SKM-1 treated with dmso at 0.1 percent for 144 hours (cell line): ENCODE measurements at regions not wholly inside any gene's neighbourhood (a gene's known extent, or its start where the extent isn't known, plus 50 kb on each side); places are given as distances from the start of the nearest gene placed in this dataset.

Experiments used
- DNase-seq: peaks from one replicate; lab custom pipeline; 2025; ENCODE audit not compliant: unreplicated experiment; lab: John Stamatoyannopoulos, UW

DNA sequence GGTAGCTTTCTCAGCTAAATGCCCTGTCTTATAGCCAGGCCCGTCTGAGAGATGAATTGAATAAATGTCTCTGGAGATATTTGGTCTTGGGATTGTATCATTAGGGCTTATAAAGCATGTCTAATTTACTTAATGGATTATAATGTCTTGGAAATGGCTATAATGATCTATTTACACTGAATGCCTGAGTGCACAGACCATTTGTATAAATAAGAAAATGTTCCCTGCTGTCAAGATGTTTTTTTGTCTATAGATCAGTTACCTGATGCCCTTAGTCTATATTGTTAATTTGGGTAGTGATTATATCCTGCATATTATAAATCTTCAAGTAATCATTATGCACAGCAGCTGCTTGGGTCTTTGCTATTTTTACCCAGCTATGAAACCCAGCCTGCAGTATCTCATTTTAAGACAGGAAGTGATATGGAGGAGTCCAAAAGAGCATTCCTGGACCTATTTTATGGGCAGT, 112.9 kb upstream of the ACTBL2 start:
- no peak for DNase-seq

GRCh38 chr5:57594436-57594835, 111.8 kb upstream of the ACTBL2 start:
- no peak for DNase-seq

DNA sequence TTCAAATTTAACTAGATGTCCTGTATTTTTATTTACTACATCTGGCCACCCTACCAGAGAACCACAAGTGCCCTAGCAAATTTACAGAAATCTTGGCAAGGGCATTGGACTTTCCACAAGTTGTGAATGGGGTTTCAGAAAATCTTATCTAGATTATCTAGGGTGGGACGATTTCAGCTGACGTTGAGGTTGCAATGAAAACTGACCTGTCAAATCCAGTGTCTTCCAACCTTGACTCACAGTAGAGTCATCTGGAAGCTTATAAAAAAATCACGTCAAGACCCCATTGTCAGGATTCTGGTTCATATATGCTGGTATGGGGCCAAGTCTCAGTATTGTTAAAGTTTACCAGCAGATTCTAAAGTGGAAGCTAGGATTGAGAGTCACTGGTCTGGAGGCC, 109.6 kb upstream of the ACTBL2 start:
- DNase-seq: no peak

DNA sequence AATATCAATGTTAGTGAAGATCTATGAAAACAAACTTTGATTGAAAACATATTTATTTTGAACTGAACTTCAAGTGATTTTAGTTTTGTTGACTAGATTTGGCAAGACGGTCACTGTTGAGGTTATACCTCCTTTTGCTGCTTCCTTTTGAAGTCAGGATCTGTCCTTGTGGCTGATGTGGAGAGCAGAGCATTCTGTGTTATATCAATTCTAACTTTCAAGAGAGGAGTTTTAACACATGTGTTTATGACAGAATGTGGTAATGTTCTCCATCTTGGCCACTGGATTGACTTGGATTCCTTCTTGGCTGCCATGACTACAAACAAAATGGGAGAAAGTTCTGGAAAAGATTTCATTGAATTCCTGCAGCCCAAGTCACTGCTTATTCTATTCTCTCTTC, 104.0 kb upstream of the ACTBL2 start:
- no peak for DNase-seq

DNA sequence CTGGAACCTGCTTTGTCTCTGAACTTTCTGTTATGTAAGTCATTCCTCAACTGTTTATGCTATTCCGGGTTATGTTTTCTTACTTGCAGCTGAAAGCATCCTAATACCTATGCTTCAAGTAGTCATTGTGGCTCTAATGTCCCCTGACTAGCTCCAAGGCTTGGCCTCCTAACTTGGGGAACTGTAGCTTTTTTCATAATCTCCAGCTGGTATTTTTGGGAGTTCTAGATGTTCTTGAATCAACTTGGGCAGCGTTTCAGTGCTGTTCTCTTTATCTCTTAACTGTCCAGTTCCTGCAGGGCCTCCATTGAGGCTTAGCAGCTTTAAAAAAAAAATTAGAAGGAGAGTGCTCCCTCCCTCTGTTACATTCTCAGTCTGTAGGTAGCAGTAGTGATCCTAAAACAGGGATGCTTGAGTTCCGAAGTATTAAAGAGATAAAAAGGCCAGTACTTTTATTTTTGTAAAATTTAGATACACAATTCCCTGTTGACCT, 100.0 kb upstream of the ACTBL2 start:
- no peak for DNase-seq

- no peak for DNase-seq
These were observed 99.2 kb upstream of the ACTBL2 start for GRCh38 chr5:57581772-57582171.

DNA sequence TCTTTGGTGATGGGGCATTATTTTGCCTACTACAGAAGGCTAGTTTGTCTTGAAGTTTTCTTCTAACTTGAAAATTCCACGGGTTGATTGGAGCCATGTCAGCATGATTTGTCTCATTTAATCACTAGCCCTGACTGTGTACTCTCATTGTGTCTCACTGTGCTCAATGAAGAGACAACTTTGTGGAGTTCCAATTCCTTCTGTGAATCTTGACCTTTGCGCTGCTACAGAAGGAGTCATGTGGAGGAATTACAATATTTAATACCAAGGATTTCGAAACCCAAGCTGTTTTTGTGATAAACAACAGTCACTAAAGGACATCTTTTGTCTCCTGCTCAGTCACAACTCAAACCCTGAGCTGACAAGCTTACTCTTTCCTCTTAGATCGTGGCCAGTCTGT, 98.6 kb upstream of the ACTBL2 start:
- no peak for DNase-seq

GRCh38 chr5:57577432-57578175, 95.0 kb upstream of the ACTBL2 start:
- DNase-seq: no peak

DNA sequence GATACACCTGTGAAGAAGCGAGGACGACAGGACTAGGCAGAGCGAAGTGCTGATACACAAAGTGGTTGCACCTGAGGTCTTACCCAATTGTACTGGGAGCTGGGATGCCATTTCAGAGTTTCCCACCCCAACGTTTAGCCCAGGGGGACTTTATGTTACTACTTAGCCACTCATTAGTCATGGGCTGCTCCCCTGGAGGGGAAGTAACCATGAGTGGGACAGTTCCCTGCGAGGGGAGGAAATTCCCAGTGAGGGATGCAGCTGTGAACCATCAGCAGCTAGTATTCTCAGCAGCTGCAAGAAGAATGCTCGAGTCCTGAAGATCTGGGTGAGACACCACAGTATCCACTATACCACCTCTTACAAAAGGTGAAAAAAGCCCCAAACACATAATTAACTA, 93.7 kb upstream of the ACTBL2 start:
- DNase-seq: no peak

DNA sequence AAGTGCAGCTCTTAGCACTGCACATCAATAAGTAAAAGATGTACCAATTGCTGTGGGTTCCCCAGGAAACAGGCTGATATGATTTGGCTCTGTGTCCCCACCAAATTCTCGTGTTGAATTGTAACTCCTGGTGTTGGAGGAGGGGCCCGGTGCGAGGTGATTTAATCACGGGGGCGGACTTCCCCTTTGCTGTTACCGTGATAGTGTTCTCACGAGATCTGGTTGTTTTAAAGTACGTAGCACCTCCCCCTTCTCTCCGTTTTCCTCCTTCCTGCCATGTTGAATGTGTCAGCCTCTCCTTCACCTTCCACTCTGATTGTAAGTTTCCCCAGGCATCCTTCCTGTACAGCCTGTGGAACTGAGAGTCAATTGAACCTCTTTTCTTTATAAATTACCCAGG, 93.2 kb upstream of the ACTBL2 start:
- no peak for DNase-seq

DNA sequence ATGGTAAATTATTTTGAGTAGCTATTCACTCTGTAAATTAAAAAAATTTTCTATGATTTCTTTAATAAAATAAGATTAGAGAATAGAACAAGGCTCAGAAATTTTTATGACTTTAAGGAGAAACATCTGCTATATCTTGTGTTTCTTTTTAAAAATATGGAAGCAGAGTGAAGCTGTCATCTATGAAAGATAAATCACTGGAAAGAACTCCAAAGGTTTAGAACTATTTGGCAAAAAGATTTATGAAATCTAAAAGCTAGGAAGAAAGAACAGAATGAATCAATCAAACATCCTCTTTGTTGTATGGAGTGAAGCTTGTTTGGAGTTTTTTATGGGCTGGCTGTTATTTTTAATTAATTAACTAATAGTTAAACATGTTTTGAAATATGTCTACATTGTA, 89.8 kb upstream of the ACTBL2 start:
- no peak for DNase-seq

GRCh38 chr5:57569601-57570000, 87.0 kb upstream of the ACTBL2 start:
- no peak for DNase-seq

- DNase-seq: no peak
These were observed 85.5 kb upstream of the ACTBL2 start for GRCh38 chr5:57568136-57568535.

DNA sequence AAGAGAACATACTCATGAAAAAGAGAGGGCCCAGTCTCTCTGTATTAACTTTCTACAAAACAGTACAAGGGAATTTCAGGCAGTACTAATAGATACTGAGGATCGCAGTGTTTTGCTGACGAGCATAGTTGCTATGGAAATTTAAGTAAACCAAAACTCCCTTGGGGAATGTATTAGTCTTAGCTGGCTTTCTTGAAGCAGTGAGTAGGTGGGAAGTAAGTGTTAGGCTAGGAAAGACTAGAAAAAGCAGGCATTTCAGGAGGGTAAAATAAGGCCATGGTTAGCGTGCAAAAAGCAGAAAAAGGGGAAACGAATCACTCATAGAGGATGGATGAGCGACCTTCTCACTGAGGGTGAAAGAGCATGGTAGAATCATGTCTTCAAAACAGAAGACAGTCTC, 84.3 kb upstream of the ACTBL2 start:
- no peak for DNase-seq

DNA sequence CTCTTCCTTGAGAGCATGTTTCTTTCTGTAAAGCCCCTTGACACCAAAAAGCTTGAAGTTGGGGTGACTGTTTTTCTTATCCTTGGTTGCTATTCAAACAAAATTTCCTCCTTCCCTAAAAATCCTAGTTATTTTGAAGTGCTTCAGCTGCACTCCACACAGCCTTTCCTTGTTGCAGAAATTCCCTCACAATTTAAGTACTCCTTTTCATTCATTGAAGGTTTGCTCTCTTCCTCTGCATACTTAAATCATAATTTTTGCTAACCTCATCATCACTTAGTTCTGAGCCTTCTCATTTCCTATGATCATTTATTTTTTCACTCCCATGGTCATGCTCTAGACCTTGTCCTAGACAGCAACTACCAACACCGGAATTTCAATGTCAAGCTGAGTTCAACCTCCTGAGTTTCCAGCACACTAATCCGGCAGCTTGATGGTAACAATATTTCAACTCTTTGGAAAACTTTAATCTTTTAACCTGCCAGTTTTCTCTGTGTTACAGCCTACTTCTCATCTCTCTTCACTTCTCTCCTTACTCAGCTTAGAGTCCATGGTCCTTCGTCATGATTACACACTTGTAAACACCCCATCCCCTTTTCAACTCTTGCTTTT, 78.7 kb upstream of the ACTBL2 start:
- DNase-seq: no peak

GRCh38 chr5:57559110-57559635, 76.6 kb upstream of the ACTBL2 start:
- DNase-seq: no peak

GRCh38 chr5:57552033-57552432, 69.4 kb upstream of the ACTBL2 start:
- no peak for DNase-seq

- DNase-seq: no peak
These were observed 68.6 kb upstream of the ACTBL2 start for GRCh38 chr5:57551251-57551650.

DNA sequence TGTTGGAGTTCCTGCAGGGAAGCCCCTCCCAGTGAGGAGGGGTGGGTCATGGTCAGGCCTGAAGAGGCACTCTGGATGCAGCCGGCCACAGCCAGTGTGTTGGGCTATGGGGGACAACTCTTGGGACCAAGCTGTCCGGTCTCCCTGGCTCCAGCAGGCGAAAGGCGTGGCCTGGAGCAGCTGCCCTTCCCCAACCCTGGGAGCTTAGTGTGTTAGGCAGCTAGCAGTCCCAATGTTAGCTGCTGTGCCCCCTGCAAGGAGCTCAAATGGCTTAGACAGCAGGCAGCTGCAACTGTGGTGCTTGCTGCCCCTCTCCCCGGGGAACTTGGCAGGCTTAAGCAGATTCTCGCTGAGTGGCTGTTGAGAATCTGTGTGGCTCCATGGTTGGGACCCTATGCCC, 67.5 kb upstream of the ACTBL2 start:
- DNase-seq: no peak

DNA sequence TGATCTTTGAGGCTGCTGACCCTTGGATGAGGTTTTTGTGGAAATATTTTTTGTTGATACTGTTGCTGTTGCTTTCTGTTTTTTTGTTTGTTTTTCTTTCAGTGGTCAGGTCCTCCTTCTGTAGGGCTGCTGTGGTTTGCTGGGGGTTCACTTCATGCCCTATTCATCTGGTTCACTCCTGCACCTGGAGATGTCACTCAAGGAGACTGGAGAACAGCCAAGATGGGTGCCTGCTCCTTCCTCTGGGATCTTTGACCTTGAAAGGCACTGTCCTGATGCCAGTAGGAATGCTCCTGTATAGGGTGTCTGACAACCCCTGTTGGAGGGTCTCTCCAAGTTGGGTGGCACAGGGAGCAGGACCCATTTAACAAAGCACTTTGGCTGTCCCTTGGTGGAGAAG, 67.0 kb upstream of the ACTBL2 start:
- no peak for DNase-seq

DNA sequence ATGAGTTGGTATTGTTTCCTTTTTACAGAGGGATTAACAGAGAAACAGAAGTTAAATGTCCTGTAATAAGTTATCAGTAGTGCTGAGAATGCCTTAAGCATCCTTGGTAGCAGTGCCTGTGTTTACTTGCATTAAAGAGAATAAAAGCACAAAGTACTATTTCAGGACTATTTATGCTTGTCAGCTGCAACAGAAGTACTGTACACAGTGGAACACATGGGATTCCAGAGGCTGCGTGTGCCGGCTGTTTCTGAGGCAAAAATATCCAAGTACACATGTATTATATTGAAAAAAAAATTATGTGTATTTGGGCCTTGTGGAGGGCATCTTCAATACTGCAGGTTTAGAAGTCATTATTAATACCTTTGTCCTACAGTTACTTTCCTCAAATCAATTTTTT, 58.2 kb upstream of the ACTBL2 start:
- DNase-seq: no peak

- DNase-seq: no peak
These were observed 56.7 kb upstream of the ACTBL2 start for GRCh38 chr5:57539281-57539701.
